IPS-15b (cell line): ENCODE measurements at regions not wholly inside any gene's neighbourhood (a gene's known extent, or its start where the extent isn't known, plus 50 kb on each side); places are given as distances from the start of the nearest gene placed in this dataset.
"Not testable (repeated sequence)": the region's sequence is repeated elsewhere in the genome, so short reads cannot be mapped to it uniquely, and the experiment has no call there.

Source experiments
- H3K27me3 ChIP-seq: one replicate; pipeline ENCODE4 v1.6.1; 2013; ENCODE audit warnings: low read length; ENCODE audit not compliant: control insufficient read depth, insufficient read depth
- H3K36me3 ChIP-seq: one replicate; pipeline ENCODE4 v1.6.1; 2013; ENCODE audit warnings: low read length; ENCODE audit not compliant: control insufficient read depth, insufficient read depth
- H3K4me1 ChIP-seq: one replicate; pipeline ENCODE4 v1.6.1; 2013; ENCODE audit warnings: mild to moderate bottlenecking, low read length; ENCODE audit not compliant: control insufficient read depth, insufficient read depth
- H3K4me3 ChIP-seq: one replicate; pipeline ENCODE4 v1.5.1; 2013; ENCODE audit warnings: low read depth, low read length
- H3K9ac ChIP-seq: one replicate; pipeline ENCODE4 v1.6.1; 2013; ENCODE audit warnings: low read depth, mild to moderate bottlenecking, low read length
- H3K9me3 ChIP-seq: one replicate; pipeline ENCODE4 v1.6.1; 2013; ENCODE audit warnings: mild to moderate bottlenecking, low read length; ENCODE audit not compliant: control insufficient read depth, insufficient read depth

- no peak overlapping the region for H3K9ac ChIP-seq
- H3K4me3 ChIP-seq, result no peak overlapping the region
- no peaks in the 10 kb centered on the region for H3K36me3 ChIP-seq
- H3K9me3 ChIP-seq, result no peaks in the 10 kb centered on the region
- H3K27me3 ChIP-seq, result no peaks in the 10 kb centered on the region
- H3K4me1 ChIP-seq, result no peaks in the 10 kb centered on the region
Observed at GRCh38 chr5:167857321-167857720, 434.1 kb upstream of the WWC1 start.

DNA sequence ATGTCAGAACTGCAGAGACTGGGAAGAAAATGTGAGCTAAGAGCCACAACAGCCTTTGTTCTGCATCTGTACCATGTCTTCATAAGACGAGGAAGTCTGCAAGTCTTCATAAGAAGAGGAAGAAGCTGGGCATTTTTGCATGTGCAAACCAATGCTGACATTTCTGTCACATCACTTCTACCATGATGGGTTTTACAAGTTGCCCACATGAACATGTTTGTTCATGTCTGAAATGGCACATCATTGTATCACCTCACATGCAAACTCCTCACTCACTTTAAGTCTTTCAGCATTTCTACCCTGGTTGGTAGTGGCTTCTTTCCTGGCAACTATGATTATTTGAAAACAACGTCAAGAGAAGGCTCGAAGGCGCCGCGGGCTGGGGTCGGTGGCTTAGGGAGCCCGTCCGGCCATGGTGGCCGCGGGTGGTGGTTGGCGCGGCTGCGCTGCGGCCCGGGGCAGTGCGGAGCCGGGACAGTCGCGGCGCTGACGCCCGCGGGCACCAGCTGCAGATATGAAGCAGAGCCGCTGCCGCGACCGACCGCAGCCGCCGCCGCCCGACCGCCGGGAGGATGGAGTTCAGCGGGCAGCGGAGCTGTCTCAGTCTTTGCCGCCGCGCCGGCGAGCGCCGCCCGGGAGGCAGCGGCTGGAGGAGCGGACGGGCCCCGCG is 433.1 kb upstream of the WWC1 start:
- not testable (repeated sequence) for H3K27me3 ChIP-seq, H3K9ac ChIP-seq, H3K4me3 ChIP-seq, H3K36me3 ChIP-seq, H3K9me3 ChIP-seq, H3K4me1 ChIP-seq

DNA sequence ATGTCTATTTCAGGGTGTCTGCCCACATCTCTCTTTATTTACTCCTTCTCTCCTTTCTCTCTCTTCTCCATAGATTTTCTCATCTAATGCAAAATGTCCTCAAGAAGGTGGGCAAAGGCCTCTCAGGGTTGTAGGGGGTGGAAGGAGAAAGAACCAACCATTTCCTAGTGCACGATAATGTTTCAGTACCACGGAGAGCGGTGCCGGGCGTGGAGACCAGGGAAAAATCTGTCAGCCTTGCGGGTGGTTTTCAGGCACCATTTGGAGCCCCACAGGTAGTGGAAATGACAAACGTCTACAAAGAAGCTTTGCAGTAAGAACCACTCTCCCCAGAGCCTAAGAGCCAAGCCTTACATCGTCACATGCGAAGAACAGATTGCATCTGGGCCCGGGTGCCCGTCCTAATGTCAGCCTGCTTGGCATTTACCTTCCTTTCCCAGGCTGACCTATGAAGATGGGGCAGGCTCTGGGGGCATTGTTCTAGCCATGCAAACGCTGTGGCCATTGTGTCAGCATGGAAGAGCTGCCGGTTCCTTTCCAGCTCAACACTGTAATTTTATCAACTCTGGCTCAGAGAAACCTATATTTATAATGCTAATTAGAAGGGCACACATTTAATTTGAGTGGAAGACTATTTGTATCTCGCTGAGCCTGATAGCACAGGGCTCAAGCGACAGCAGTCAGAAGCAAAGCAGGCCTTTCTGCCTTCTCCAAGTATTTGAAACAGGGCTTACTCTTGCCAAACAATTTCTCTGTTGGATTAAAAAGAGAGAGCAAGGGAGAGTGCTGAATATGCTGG is 430.1 kb upstream of the WWC1 start:
- no peaks in the 10 kb centered on the region for H3K27me3 ChIP-seq
- no peak overlapping the region for H3K4me3 ChIP-seq
- no peaks in the 10 kb centered on the region for H3K9me3 ChIP-seq
- H3K4me1 ChIP-seq, result no peaks in the 10 kb centered on the region
- H3K9ac ChIP-seq, result no peak overlapping the region
- H3K36me3 ChIP-seq, result no peaks in the 10 kb centered on the region

DNA sequence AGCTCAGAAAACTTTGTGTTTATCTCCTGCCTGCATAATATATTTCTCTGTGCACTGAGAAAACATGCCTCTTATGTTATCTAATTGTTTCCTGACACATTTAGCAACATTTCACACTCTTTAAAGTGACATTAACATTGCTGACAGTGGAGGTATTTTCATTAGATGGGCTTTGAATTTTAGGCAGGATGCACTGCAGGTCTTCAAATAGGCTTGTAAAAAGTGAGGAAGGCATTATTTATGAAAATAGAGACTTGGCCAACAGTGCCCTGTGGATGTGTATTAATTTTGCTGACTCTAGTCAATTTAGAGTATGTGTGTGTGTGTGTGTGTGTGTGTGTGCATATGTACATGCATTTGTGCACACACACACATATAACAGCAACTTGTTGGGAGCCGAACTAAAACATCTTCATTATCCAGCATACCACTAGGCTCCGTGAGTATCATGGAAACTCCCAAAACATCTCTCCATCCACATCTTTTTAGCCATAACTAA is 429.5 kb upstream of the WWC1 start:
- Histone ChIP-seq H3K4me1 (no peaks in the 10 kb centered on the region), H3K9me3 (no peaks in the 10 kb centered on the region), H3K27me3 (no peaks in the 10 kb centered on the region), H3K9ac (no peak overlapping the region), H3K4me3 (no peak overlapping the region), H3K36me3 (no peaks in the 10 kb centered on the region)

DNA sequence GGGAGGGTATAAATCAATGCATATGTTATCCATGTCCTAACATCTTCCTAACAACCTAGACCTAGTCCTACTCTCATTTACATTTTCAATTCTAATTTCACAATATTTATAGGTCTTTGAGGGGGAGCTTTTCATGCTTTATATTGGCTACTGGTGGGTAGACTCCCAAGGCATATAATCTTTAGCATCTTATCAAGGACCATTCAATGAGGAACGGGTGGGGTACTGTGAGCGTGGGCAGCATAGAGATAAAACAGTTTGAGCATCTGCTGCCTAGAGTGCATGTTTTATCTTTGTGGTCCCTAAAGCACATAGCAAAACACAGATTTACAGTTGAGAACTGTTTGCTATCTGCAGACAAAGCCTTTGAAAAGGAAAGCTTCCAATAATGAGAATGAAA is 427.6 kb upstream of the WWC1 start:
- H3K9me3 ChIP-seq, result no peaks in the 10 kb centered on the region
- H3K36me3 ChIP-seq, result no peaks in the 10 kb centered on the region
- no peaks in the 10 kb centered on the region for H3K4me1 ChIP-seq
- no peak overlapping the region for H3K4me3 ChIP-seq
- H3K9ac ChIP-seq, result no peak overlapping the region
- H3K27me3 ChIP-seq, result no peaks in the 10 kb centered on the region

GRCh38 chr5:167864801-167865200 is 426.6 kb upstream of the WWC1 start:
- H3K9ac ChIP-seq, result no peak overlapping the region
- no peak overlapping the region for H3K4me3 ChIP-seq
- no peaks in the 10 kb centered on the region for H3K36me3 ChIP-seq
- no peaks in the 10 kb centered on the region for H3K9me3 ChIP-seq
- no peaks in the 10 kb centered on the region for H3K4me1 ChIP-seq
- no peaks in the 10 kb centered on the region for H3K27me3 ChIP-seq

DNA sequence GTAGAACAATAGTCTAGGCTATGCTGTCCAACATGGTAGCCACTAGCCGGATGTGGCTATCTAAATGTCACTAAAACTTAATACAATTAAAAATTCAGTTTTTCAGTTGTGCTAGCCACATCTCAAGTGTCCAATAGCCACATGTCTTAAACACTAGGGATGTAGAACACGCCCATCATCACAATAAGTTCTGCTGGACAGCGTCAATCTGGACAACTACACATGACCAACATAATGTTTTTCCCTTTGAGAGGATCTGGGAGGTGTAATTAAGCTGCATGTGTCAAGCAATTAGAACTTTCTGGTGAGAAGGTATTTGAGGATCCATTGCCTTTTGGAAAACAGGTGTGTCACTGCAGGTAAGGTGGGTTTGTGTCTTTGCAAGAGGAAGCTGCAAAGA is 424.6 kb upstream of the WWC1 start:
- Histone ChIP-seq H3K27me3 (no peaks in the 10 kb centered on the region), H3K4me1 (no peaks in the 10 kb centered on the region), H3K36me3 (no peaks in the 10 kb centered on the region), H3K9ac (no peak overlapping the region), H3K9me3 (no peaks in the 10 kb centered on the region), H3K4me3 (no peak overlapping the region)

DNA sequence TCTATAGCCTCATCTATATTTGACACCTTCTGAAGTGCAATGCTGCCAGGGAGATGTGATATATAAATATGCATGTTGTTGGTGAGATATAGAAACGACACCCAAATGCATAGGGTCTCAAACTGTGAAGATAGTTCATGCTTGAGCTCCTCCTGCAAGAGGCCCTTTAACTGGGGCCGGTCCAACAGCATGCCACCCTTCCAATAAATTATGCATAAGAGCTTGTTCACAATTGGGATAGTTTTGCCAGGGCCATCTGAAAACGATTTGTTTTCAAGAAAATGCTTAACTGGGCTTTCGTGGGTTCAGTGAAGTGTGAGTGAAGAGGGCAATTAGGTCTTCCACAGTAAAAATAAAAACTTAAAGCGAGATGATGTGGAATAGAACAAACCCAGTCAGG is 424.2 kb upstream of the WWC1 start:
- Histone ChIP-seq H3K4me3 (no peak overlapping the region), H3K9me3 (no peaks in the 10 kb centered on the region), H3K36me3 (no peaks in the 10 kb centered on the region), H3K4me1 (no peaks in the 10 kb centered on the region), H3K9ac (no peak overlapping the region), H3K27me3 (no peaks in the 10 kb centered on the region)

GRCh38 chr5:167869125-167869524 is 422.3 kb upstream of the WWC1 start:
- Histone ChIP-seq H3K27me3 (no peaks in the 10 kb centered on the region), H3K4me3 (no peak overlapping the region)

GRCh38 chr5:167870055-167870454 is 421.4 kb upstream of the WWC1 start:
- H3K36me3 ChIP-seq, result no peaks in the 10 kb centered on the region
- H3K27me3 ChIP-seq, result no peaks in the 10 kb centered on the region
- no peak overlapping the region for H3K4me3 ChIP-seq
- no peaks in the 10 kb centered on the region for H3K9me3 ChIP-seq
- H3K9ac ChIP-seq, result no peak overlapping the region
- H3K4me1 ChIP-seq, result no peaks in the 10 kb centered on the region

More at GRCh38 chr5:167869125-167869524, 422.3 kb upstream of the WWC1 start:
- no peaks in the 10 kb centered on the region for H3K4me1 ChIP-seq
- H3K36me3 ChIP-seq, result no peaks in the 10 kb centered on the region
- H3K9ac ChIP-seq, result no peak overlapping the region
- H3K9me3 ChIP-seq, result no peaks in the 10 kb centered on the region

DNA sequence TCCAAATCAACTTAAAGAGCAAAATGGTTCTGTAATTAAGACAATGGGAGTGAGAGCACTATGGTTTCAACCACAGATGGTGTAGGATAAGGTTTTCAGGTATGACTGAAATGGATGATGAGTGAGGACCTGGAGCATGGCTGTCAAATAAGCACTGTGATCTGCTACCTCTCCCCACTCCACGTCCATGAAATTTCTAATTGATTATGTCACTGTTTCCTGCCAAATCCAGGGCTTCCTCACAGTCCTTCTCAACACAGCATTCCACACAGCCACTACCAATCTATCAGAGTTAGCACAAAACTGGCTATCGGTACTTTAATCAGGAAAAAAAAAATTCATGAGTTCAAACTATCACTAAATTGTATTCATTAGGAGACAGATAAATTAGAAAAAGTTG is 420.4 kb upstream of the WWC1 start:
- H3K4me3 ChIP-seq, result no peak overlapping the region
- no peaks in the 10 kb centered on the region for H3K27me3 ChIP-seq
- H3K4me1 ChIP-seq, result no peaks in the 10 kb centered on the region
- no peaks in the 10 kb centered on the region for H3K36me3 ChIP-seq
- no peaks in the 10 kb centered on the region for H3K9me3 ChIP-seq
- H3K9ac ChIP-seq, result no peak overlapping the region

DNA sequence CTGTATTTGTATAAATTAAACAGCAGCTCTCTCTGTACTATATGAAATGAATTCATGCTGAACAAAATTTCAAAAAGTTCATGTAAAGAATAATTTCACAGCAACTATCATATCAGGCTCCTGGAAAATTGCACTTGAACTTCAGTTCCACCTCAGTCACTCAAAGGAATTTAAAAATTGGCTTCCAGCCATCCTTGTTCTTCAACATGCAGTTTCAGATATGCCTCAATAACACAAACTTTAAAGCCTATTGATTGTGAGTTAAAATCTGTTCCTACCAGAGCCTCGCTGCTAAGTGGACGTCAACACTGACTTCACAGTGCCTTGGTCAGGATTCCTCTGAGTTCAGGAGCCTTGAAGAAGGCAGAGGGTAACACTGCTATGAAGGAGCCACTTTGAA is 418.7 kb upstream of the WWC1 start:
- Histone ChIP-seq H3K9ac (no peak overlapping the region), H3K9me3 (no peaks in the 10 kb centered on the region), H3K27me3 (no peaks in the 10 kb centered on the region), H3K4me1 (no peaks in the 10 kb centered on the region), H3K4me3 (no peak overlapping the region), H3K36me3 (no peaks in the 10 kb centered on the region)
